ENCODE measurements at regions not wholly inside any gene's neighbourhood (a gene's known extent, or its start where the extent isn't known, plus 50 kb on each side); places are given as distances from the start of the nearest gene placed in this dataset.

DNA sequence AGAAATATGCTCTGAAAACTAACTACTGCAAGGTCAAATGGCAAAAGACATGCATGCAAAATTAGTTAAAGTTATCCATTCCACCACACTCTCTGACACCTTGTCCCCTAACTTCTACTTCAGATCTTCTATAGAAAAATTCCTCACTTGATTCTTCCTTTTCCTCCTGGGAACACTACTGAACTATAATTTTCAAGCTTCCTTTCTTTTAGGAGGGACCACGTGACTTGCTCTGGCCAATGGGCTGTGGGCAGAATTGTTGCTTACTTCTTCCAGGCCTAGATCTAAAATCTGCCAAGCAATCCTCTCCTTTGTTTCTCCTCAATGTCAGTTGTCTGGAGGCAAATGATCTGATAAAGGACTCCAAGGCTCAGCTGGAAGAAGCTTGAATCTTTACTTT lies 441.0 kb downstream of the CDK5RAP2 start:
- DNase-seq, result no peak
- Mint-ChIP-seq H3K27me3 (ENCODE audit: insufficient read depth, unreplicated experiment) (no peaks in the 10 kb centered on the region), H3K36me3 (ENCODE audit: insufficient read depth, unreplicated experiment) (no peaks in the 10 kb centered on the region), H3K9me3 (ENCODE audit: unreplicated experiment) (peaks cover 10% of the 10 kb centered on the region), H3K27ac (ENCODE audit: unreplicated experiment) (no peak overlapping the region), H3K4me3 (ENCODE audit: unreplicated experiment) (no peak overlapping the region), H3K4me1 (ENCODE audit: low read depth, unreplicated experiment) (no peaks in the 10 kb centered on the region)
- Histone ChIP-seq H3K4me3 (ENCODE audit: low read depth, low read length) (no peak overlapping the region), H3K27me3 (replicated peaks; ENCODE audit: control insufficient read depth, insufficient read depth, low read length) (no peaks in the 10 kb centered on the region), H3K36me3 (ENCODE audit: control insufficient read depth, insufficient read depth, low read length) (no peaks in the 10 kb centered on the region), H3K4me1 (no peaks in the 10 kb centered on the region), H3K9me3 (no peaks in the 10 kb centered on the region)
- POLR2A ChIA-PET, result no interaction called here
- CTCF ChIA-PET, result interaction anchor here (0.6 kb wide), 1 partner anchor 577 kb away, joined by 3 read pairs; no protein-coding TSS in a partner anchor
- TF ChIP-seq, protein P1, sequence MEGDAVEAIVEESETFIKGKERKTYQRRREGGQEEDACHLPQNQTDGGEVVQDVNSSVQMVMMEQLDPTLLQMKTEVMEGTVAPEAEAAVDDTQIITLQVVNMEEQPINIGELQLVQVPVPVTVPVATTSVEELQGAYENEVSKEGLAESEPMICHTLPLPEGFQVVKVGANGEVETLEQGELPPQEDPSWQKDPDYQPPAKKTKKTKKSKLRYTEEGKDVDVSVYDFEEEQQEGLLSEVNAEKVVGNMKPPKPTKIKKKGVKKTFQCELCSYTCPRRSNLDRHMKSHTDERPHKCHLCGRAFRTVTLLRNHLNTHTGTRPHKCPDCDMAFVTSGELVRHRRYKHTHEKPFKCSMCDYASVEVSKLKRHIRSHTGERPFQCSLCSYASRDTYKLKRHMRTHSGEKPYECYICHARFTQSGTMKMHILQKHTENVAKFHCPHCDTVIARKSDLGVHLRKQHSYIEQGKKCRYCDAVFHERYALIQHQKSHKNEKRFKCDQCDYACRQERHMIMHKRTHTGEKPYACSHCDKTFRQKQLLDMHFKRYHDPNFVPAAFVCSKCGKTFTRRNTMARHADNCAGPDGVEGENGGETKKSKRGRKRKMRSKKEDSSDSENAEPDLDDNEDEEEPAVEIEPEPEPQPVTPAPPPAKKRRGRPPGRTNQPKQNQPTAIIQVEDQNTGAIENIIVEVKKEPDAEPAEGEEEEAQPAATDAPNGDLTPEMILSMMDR (IDR thresholded peaks at IDR 0.05; ENCODE audit: insufficient read depth in 1 of 2, low read depth in 1 of 2, low read length in 1 of 2, severe bottlenecking in 1 of 2, unreplicated experiment in 1 of 2), result no peak
- intact Hi-C loops (cut with micrococcal nuclease; ENCODE audit: unreplicated experiment), result loop anchor here (1.0 kb wide), 1 partner anchor 12 kb away; no protein-coding TSS in a partner anchor
- no TSS peak for BruUV-seq (replicated peaks)

DNA sequence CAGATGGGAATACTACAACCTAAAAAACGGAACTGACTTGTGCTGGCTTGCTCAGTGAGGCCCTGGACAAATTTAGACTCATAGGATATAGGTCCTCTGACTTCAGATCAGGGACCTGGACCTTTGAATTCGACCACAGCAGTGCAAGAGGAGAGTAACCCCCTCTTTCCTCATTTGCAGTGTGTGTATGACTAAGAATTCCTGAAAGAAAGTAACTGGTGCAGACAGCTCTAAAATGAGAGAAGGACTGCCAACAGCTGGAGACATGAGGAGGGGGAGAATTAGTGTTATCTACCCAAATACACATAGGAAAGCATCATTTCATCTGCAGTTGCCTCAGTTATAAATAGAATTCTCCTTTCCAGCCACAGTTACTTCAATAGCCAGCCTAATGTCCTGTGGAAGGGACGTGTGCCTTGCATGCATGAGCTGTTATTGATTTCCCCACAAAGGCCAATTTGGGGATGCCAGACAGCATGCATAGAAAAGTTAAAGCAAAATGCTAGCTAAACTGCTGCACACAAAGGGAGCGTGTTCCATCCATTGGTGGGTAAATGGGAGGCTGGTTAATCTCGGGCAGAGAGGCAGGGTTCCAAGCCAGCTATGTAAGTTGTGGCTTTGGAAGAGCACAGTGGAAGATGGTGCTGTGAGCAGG lies 442.7 kb downstream of the CDK5RAP2 start:
- Histone ChIP-seq H3K4me3 (ENCODE audit: low read depth, low read length) (no peak overlapping the region), H3K36me3 (ENCODE audit: control insufficient read depth, insufficient read depth, low read length) (no peaks in the 10 kb centered on the region), H3K27me3 (replicated peaks; ENCODE audit: control insufficient read depth, insufficient read depth, low read length) (no peaks in the 10 kb centered on the region), H3K4me1 (no peaks in the 10 kb centered on the region), H3K9me3 (no peaks in the 10 kb centered on the region)
- CTCF ChIA-PET, result no interaction called here
- BruUV-seq (replicated peaks), result no TSS peak
- Mint-ChIP-seq H3K4me1 (ENCODE audit: low read depth, unreplicated experiment) (no peaks in the 10 kb centered on the region), H3K4me3 (ENCODE audit: unreplicated experiment) (no peak overlapping the region), H3K27ac (ENCODE audit: unreplicated experiment) (no peak overlapping the region), H3K27me3 (ENCODE audit: insufficient read depth, unreplicated experiment) (no peaks in the 10 kb centered on the region), H3K9me3 (ENCODE audit: unreplicated experiment) (peaks cover 10% of the 10 kb centered on the region), H3K36me3 (ENCODE audit: insufficient read depth, unreplicated experiment) (no peaks in the 10 kb centered on the region)
- POLR2A ChIA-PET, result no interaction called here
- intact Hi-C loops (cut with micrococcal nuclease; ENCODE audit: unreplicated experiment), result no loop called here
- TF ChIP-seq, protein P1 (IDR thresholded peaks at IDR 0.05; ENCODE audit: insufficient read depth in 1 of 2, low read depth in 1 of 2, low read length in 1 of 2, severe bottlenecking in 1 of 2, unreplicated experiment in 1 of 2), result no peak
- no peak for DNase-seq

DNA sequence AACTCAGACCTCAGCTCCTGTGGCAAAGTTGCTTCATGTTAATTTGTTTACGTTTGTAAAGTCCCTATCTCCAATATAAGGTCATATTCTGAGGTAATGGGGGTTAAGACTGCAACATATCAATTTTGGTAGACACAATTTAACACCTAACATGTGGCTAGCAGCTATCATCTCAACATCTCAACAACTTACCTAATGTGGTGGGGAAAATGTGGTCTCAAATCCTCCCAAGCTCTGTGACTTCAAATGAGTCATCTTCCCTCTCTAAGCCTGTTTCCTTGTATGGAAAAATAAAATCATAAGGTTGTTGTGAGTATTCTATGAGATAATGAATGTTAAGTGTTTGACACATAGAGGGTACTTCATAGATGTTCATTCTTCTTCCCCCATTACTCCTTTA lies 443.3 kb downstream of the CDK5RAP2 start:
- H3K4me1 ChIP-seq, result no peaks in the 10 kb centered on the region
- H3K9me3 ChIP-seq, result no peaks in the 10 kb centered on the region
- H3K27me3 ChIP-seq (replicated peaks; ENCODE audit: control insufficient read depth, insufficient read depth, low read length), result no peaks in the 10 kb centered on the region
- TF ChIP-seq, protein P1 (IDR thresholded peaks at IDR 0.05; ENCODE audit: insufficient read depth in 1 of 2, low read depth in 1 of 2, low read length in 1 of 2, severe bottlenecking in 1 of 2, unreplicated experiment in 1 of 2), result no peak
- intact Hi-C loops (cut with micrococcal nuclease; ENCODE audit: unreplicated experiment), result no loop called here
- Mint-ChIP-seq H3K36me3 (ENCODE audit: insufficient read depth, unreplicated experiment) (no peaks in the 10 kb centered on the region), H3K4me1 (ENCODE audit: low read depth, unreplicated experiment) (no peaks in the 10 kb centered on the region), H3K9me3 (ENCODE audit: unreplicated experiment) (peaks cover 10% of the 10 kb centered on the region), H3K27me3 (ENCODE audit: insufficient read depth, unreplicated experiment) (no peaks in the 10 kb centered on the region), H3K27ac (ENCODE audit: unreplicated experiment) (no peak overlapping the region), H3K4me3 (ENCODE audit: unreplicated experiment) (no peak overlapping the region)
- BruUV-seq (replicated peaks), result no TSS peak
- ChIA-PET CTCF (no interaction called here), POLR2A (no interaction called here)
- H3K36me3 ChIP-seq (ENCODE audit: control insufficient read depth, insufficient read depth, low read length), result no peaks in the 10 kb centered on the region
- no peak overlapping the region for H3K4me3 ChIP-seq (ENCODE audit: low read depth, low read length)
- DNase-seq, result no peak
